BE2C (cell line): ENCODE measurements at regions not wholly inside any gene's neighbourhood (a gene's known extent, or its start where the extent isn't known, plus 50 kb on each side); places are given as distances from the start of the nearest gene placed in this dataset.

Experiments used
- DNase-seq: peaks from one replicate; pipeline ENCODE4 v3.0.0-alpha.2; 2020
- H3K27me3 ChIP-seq: fragments of 250-450 bp; sonication (Bioruptor Pico); 2 replicates; pipeline ENCODE4 v1.5.1; 2020; ENCODE audit warnings: mild to moderate bottlenecking
- H3K36me3 ChIP-seq: fragments of 250-450 bp; sonication (Bioruptor Pico); 2 replicates; pipeline ENCODE4 v1.5.1; 2020; ENCODE audit warnings: mild to moderate bottlenecking
- H3K4me1 ChIP-seq: fragments of 250-450 bp; sonication (Bioruptor Pico); 2 replicates; pipeline ENCODE4 v1.5.1; 2020
- H3K4me3 ChIP-seq: 2 replicates; pipeline ENCODE4 v1.5.1; 2011; ENCODE audit warnings: low read depth, low read length
- H3K9me3 ChIP-seq: fragments of 250-450 bp; sonication (Bioruptor Pico); 2 replicates; pipeline ENCODE4 v1.5.1; 2020
- TF ChIP-seq, protein P1 (sequence below): IDR thresholded peaks from 2 replicates; pipeline ENCODE4 v1.5.1; 2012; ENCODE audit warnings: mild to moderate bottlenecking, low read depth, low read length

- Histone ChIP-seq H3K9me3 (no peaks in the 10 kb centered on the region), H3K4me1 (no peaks in the 10 kb centered on the region), H3K4me3 (no peak overlapping the region), H3K27me3 (no peaks in the 10 kb centered on the region), H3K36me3 (no peaks in the 10 kb centered on the region)
- TF ChIP-seq, protein P1, sequence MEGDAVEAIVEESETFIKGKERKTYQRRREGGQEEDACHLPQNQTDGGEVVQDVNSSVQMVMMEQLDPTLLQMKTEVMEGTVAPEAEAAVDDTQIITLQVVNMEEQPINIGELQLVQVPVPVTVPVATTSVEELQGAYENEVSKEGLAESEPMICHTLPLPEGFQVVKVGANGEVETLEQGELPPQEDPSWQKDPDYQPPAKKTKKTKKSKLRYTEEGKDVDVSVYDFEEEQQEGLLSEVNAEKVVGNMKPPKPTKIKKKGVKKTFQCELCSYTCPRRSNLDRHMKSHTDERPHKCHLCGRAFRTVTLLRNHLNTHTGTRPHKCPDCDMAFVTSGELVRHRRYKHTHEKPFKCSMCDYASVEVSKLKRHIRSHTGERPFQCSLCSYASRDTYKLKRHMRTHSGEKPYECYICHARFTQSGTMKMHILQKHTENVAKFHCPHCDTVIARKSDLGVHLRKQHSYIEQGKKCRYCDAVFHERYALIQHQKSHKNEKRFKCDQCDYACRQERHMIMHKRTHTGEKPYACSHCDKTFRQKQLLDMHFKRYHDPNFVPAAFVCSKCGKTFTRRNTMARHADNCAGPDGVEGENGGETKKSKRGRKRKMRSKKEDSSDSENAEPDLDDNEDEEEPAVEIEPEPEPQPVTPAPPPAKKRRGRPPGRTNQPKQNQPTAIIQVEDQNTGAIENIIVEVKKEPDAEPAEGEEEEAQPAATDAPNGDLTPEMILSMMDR: no peak
- DNase-seq: no peak
Observed at GRCh38 chr6:142617158-142617557, 315.4 kb downstream of the ADGRG6 start.

GRCh38 chr6:142621822-142622221, 320.0 kb downstream of the ADGRG6 start:
- no peaks in the 10 kb centered on the region for H3K36me3 ChIP-seq
- DNase-seq: no peak
- no peaks in the 10 kb centered on the region for H3K9me3 ChIP-seq
- no peak overlapping the region for H3K4me3 ChIP-seq
- H3K27me3 ChIP-seq: no peaks in the 10 kb centered on the region
- no peaks in the 10 kb centered on the region for H3K4me1 ChIP-seq
- TF ChIP-seq, protein P1: no peak

- no peaks in the 10 kb centered on the region for H3K4me1 ChIP-seq
- H3K27me3 ChIP-seq: no peaks in the 10 kb centered on the region
- DNase-seq: no peak
- no peaks in the 10 kb centered on the region for H3K36me3 ChIP-seq
- H3K9me3 ChIP-seq: no peaks in the 10 kb centered on the region
- TF ChIP-seq, protein P1: no peak
- no peak overlapping the region for H3K4me3 ChIP-seq
Observed at GRCh38 chr6:142624978-142625715, 319.8 kb downstream of the HIVEP2 start.

DNA sequence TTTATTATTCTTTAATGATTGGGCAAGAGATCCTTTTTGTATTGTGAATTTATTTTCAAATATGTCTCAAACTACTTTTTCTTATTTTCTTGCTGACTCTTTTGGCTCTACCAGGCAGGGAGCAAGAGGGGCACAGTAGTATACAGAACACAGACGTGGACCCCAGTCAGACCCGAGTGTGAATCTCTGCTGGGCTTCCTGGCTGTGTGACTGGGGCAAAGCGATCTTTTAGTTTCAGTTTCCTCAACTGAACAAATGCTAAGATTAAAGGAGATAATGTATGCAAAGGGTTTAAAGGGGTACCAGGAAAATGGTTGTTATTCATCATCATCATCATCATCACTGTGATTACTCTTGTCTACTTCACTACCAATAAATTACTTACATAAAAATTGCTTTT, 317.5 kb downstream of the HIVEP2 start:
- no peak for DNase-seq
- Histone ChIP-seq H3K36me3 (no peaks in the 10 kb centered on the region), H3K27me3 (no peaks in the 10 kb centered on the region), H3K4me3 (no peak overlapping the region), H3K9me3 (no peaks in the 10 kb centered on the region), H3K4me1 (no peaks in the 10 kb centered on the region)
- TF ChIP-seq, protein P1: no peak

DNA sequence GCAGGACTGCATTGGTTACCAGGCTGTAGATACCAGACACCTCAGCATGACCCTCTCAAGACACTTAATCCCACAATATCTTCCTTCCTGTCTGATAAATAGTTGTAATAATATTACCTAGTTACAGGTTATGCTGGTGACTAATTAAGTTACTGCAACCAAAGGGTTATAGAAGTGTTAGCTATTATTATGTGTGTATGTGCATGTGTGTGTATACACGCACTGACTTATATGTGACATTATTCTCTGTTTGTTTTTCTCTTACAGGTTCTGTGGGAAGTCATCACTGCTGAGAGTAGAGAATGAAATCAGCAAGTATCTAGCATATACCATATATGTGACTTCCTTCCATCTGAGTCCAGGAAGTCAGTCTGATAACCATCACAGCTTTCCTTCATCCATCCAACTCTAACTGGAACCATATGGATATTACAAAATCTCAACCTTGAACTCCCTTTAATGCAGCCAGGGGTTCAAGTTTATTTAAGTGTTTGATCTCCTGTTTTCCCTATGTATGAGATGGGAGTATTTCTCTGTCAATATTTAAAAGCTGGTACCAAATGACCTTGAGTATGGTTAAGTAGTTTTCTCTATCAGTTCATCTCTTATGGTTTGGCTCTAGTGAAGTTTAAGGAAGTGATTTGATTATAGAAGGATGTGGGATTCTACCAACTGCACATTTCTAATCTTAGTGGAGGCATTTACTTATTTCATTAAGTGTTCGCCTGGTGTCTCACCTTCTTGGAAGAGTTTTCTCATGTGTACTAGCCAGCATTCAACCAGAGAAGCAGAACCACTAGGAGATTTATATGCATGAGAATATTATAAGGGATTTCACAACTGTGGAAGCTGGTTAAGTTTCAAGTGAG, 313.2 kb downstream of the HIVEP2 start:
- no peaks in the 10 kb centered on the region for H3K36me3 ChIP-seq
- TF ChIP-seq, protein P1: no peak
- H3K9me3 ChIP-seq: no peaks in the 10 kb centered on the region
- H3K4me1 ChIP-seq: no peaks in the 10 kb centered on the region
- H3K4me3 ChIP-seq: no peak overlapping the region
- no peak for DNase-seq
- no peaks in the 10 kb centered on the region for H3K27me3 ChIP-seq

DNA sequence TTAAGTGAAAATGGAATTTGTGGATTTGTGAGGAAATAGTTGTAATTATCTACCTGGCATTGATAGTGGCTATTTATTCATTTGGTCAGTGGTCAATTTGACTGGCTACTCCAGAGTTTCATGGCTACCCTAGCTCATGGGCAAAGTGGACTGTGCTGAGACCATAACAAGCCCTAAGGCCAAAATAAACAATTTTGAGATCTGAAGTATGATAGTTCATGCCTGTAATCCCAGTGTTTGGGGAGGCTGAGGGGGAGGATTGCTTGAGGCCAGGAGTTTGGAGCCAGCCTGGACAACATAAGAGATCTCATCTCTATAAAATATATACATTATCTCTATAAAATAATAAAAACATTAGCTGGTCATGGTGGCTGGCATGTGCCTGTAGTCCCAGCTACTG, 311.7 kb downstream of the HIVEP2 start:
- Histone ChIP-seq H3K4me3 (no peak overlapping the region), H3K27me3 (no peaks in the 10 kb centered on the region), H3K4me1 (no peaks in the 10 kb centered on the region), H3K36me3 (no peaks in the 10 kb centered on the region), H3K9me3 (no peaks in the 10 kb centered on the region)
- TF ChIP-seq, protein P1: no peak
- no peak for DNase-seq
